ENCODE measurements at regions not wholly inside any gene's neighbourhood (a gene's known extent, or its start where the extent isn't known, plus 50 kb on each side); places are given as distances from the start of the nearest gene placed in this dataset.

DNA sequence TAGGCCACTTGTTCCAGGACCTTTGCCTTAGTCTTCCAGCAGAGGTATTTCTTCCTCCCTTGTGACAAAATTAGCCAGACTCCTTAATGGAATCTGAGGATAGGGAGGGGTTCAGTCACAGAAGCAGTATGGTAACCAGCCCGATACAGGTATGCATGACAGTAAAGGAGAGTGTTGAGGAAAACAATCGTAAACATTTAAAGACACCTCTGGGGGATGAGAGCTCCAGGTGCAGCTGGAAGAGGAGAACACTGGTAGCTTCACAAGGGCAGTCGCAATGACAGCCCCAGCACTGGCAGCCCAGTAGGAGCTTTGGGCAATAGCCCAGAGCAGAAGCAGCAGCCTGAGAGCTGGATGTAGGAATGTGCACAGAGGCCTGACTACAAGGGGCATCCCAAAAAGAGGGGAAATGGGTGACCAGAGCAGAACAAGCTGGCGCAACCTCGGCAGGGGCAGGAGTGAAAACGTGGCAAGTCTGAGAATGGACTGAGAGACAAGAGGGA is 344.9 kb upstream of the JAG1 start:
- no peak for TF ChIP-seq CTCF (IDR thresholded peaks at IDR 0.05)
- TF ChIP-seq EP300 (IDR thresholded peaks at IDR 0.05): no peak
